LHCN-M2 (cell line): ENCODE measurements at regions not wholly inside any gene's neighbourhood (a gene's known extent, or its start where the extent isn't known, plus 50 kb on each side); places are given as distances from the start of the nearest gene placed in this dataset.
"Not testable (repeated sequence)": the region's sequence is repeated elsewhere in the genome, so short reads cannot be mapped to it uniquely, and the experiment has no call there.

Experiments used
- DNase-seq: peaks from one replicate; pipeline ENCODE4 v3.0.0-alpha.2; 2012; ENCODE audit warnings: low read depth

- not testable (repeated sequence) for DNase-seq
Observed at GRCh38 chr4:189658259-189658658, 282.4 kb upstream of the FRG1 start.

- DNase-seq = not testable (repeated sequence)
Observed at GRCh38 chr4:189658831-189659230, 281.8 kb upstream of the FRG1 start.

DNA sequence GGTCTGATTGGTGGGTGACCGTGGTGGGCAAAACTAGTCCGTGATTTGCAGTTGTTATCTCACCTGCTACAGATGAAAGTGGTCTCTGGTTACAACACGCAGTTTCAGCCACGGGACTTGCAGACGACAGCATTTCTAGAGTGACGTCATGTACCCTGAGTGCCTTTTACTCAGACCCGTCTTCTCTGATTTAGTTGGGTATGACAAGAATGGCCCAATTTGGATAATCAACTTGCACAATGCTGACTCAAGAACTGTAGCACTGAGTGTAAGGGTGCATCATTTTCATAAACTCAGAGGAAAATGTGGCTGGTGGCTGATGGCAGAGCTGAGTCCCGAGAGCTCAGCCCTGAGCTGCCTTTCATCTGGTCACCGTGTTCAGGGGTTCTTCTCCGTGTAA, 281.4 kb upstream of the FRG1 start:
- DNase-seq = no peak

- no peak for DNase-seq
Observed at GRCh38 chr4:189660722-189661360, 279.8 kb upstream of the FRG1 start.

DNA sequence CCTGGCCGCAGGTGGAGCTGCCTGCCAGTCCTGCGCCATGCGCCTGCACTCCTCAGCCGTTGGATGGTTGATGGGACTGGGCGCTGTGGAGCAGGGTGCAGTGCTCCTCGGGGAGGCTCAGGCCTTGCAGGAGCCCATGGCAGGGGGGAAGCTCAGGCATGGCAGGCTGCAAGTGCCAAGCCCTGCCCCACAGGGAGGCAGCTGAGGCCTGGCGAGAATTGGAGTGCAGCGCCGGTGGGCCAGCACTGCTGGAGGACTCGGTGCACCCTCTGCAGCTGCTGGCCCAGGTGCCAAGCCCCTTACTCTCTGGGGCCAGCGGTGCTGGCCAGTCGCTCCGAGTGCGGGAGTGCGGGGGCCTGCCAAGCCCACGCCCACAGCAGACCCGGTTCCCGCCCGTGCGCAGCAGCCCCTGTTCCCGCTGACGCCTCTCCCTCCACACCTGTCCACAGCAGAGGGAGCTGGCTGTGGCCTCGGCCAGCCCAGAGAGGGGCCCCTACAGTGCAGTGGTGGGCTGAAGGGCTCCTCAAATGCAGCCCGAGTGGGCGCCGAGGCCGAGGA, 275.9 kb upstream of the FRG1 start:
- DNase-seq = no peak

GRCh38 chr4:189665712-189666305, 274.9 kb upstream of the FRG1 start:
- DNase-seq = not testable (repeated sequence)

- DNase-seq = not testable (repeated sequence)
Observed at GRCh38 chr4:189667386-189667785, 273.3 kb upstream of the FRG1 start.

DNA sequence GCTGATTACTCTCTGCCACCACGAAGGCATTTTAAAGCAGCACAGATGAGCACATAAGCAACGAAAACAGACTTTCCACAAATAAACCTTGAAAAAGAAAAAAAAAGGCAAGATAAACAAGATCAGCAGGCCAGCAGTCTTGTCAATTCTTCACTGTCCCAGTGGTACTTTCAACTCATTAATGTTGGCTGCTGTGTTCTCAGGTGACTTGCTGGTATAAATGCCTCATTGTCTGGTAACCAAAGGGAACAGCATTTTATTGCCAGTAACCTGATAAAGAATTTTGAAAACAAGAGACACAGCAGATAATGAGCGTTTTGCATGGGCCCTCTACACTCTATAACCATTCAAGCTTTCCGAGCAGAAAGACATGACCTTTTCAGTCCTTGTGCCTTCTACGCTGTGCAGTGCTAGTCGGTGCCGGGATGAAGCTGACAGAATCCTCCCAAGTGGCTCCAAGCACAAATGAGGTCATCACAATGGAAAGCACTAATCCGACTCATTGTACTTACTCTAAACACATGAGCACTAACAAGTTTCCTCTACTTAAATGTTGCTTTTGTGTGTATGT, 242.9 kb upstream of the FRG1 start:
- DNase-seq = not testable (repeated sequence)

- not testable (repeated sequence) for DNase-seq
Observed at GRCh38 chr4:189703000-189703399, 237.7 kb upstream of the FRG1 start.

DNA sequence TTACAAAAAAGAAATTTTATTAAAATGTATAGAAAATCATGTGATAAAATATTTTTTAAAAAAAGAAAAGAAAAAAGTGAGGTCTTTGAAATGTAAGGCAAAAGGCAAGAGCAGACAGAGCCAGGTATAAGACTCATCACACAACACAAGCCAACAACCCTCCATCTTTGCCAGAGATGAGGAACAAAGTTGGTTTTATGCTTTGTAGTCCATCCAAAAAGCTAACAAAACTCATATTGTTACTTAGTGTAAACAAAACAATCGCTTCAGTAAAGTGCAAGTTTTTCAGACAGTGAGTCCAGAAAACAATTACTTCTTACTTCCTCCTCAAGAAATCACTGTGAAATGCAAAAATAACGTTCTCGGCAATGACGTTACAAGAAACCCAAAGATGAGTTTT, 233.9 kb upstream of the FRG1 start:
- not testable (repeated sequence) for DNase-seq

GRCh38 chr4:189707227-189707626, 233.4 kb upstream of the FRG1 start:
- DNase-seq = not testable (repeated sequence)

GRCh38 chr4:189711956-189712355, 228.7 kb upstream of the FRG1 start:
- DNase-seq = not testable (repeated sequence)

DNA sequence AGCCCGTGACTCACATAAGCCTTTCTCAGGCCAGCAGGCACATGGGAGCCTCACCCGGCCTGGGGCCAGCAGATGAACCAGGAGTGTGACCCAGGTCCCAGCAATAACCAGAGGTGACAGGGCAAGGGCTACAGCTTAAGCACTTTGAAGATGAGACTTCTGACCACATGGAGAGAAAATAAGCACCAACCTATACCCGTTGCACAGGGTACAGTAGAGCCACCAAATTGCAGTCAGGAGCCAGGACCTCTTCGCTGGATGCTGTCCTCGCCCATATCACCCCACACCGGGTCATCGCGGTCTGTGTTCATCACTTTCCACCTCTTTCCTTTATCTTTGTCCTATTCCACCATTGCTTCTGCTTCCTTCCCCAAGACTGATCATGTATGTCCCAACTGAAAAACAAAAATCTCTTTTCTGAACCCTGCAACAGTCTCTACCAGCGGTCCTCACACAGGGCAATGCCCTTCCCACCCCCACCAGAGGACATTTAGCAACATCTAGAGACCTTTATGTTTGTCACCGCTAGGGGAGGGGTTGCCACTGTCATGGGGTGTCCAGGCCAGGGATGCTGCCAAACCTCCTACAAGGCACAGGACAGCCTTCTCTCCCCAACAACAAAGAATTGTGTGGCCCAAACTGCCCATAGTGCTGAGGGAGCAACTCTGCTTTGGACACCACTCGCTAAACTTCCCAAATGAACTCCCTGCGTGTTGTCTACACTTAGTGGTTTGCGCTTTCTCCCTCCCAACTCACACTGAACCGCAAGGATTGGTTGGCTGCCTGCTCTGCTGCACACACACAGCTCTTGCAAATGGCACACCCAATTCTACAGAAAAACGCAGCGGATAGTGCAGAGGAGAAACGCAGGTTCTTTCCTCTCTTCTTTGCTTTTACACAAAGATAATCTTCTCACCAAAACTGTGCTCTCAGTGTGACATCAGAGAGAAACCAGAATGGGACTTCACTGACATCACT, 219.4 kb upstream of the FRG1 start:
- not testable (repeated sequence) for DNase-seq

- DNase-seq = not testable (repeated sequence)
Observed at GRCh38 chr4:189722324-189723003, 218.2 kb upstream of the FRG1 start.

- DNase-seq = not testable (repeated sequence)
Observed at GRCh38 chr4:189727982-189728638, 212.6 kb upstream of the FRG1 start.

- DNase-seq = not testable (repeated sequence)
Observed at GRCh38 chr4:189731989-189732388, 208.7 kb upstream of the FRG1 start.

- DNase-seq = not testable (repeated sequence)
Observed at GRCh38 chr4:189733507-189733906, 207.2 kb upstream of the FRG1 start.

GRCh38 chr4:189734648-189735267, 205.9 kb upstream of the FRG1 start:
- not testable (repeated sequence) for DNase-seq

DNA sequence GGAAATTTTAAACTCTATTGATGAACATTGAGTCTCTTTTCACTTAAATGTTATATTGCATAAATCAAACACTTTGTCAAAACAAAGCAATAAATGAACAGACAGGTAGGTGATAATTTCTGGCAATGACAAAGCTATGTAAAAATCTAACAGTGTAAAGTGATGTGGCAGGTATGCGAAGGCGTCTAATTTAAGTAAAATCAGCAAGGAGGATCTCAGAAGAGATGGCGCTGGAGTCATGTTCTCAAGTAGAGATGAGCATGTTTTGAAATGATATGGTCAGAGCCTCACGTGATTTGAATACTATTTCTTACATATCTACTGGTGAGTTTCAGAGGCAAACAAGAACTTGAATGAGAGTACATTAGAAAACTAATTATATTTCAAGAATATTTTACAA, 204.0 kb upstream of the FRG1 start:
- not testable (repeated sequence) for DNase-seq

DNA sequence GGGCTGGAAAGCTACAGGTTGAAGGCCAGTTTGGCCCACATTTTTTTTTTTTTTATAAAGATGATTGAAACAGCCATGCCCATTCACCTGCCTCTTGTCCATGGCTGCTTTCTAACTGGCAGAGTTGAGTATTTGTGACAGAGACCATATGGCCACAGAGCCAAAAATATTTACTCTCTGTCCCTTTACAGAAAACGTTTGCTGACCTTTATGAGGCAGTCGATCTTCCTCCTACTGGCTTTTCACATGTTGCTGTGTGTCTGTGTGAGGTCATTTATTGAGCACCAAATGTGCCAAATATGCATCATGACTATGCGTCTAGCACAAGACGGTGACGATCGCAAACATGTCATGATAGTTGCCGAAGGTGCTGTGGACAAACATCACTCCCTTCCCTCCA, 200.6 kb upstream of the FRG1 start:
- DNase-seq = not testable (repeated sequence)
